RKO (cell line): ENCODE measurements at regions not wholly inside any gene's neighbourhood (a gene's known extent, or its start where the extent isn't known, plus 50 kb on each side); places are given as distances from the start of the nearest gene placed in this dataset.
A peak's percentile ranks its signal among the peaks of the same experiment; 100 is the strongest.

Source experiments
- DNase-seq: peaks from one replicate; pipeline ENCODE4 v3.0.0-alpha.2; 2016; ENCODE audit warnings: low spot score

DNA sequence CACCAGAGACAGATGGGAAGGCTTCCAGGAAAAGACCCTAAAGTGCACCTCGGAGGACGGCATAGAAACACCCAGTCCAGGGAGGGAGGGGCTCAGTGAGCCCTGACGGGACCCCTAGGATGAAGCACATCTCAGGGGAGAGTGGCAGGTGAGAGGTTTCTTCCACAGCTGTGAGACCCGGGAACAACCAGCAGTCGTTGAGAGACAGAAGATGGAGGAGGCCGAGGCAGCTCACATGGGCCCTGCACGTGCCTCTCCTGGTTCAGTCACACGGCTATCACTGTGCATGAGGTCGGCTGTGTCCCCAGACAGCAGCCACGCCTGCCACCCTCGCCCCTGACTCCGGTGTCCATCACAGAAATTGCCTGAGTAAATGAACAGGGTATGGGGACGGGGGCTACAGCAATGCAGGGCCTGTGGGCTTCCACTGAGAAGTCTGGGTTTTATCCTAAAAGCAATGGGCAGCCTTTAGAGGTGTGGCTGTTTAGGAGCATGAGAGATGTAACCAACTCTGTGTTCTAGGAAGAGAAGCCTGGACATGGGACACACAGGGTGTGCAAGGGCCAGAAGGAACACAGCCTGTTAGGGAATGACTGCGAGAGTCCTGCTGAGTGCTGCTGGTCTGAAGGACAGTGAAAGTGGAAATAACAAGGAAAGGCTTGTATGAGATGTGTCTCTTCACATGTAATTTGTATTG is 102.0 kb downstream of the TMEM18 start:
- DNase-seq, result no peak

GRCh38 chr2:573805-574392 is 103.3 kb downstream of the TMEM18 start:
- DNase-seq, result no peak

DNA sequence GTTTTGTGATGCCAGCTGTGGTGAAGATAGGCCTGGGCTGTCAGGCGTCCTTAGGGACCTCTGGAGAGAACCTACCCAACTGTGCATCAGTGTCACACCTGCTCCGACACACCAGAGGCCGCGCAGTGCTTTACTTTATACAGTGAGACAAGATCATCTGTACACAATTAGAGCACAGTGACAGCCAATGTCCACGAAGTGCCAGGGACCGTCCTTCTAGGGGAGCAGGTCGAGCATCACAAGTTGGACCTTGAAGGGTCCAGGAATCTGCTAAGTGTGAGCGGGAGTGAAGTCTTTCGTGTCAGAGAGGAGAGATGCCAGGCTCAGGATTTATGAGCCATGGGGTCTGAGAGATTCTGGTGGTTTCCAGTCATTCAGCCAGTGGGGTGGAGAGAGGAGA is 104.2 kb downstream of the TMEM18 start:
- DNase-seq, result no peak

- no peak for DNase-seq
These were observed 107.5 kb downstream of the TMEM18 start for GRCh38 chr2:569681-570080.

DNA sequence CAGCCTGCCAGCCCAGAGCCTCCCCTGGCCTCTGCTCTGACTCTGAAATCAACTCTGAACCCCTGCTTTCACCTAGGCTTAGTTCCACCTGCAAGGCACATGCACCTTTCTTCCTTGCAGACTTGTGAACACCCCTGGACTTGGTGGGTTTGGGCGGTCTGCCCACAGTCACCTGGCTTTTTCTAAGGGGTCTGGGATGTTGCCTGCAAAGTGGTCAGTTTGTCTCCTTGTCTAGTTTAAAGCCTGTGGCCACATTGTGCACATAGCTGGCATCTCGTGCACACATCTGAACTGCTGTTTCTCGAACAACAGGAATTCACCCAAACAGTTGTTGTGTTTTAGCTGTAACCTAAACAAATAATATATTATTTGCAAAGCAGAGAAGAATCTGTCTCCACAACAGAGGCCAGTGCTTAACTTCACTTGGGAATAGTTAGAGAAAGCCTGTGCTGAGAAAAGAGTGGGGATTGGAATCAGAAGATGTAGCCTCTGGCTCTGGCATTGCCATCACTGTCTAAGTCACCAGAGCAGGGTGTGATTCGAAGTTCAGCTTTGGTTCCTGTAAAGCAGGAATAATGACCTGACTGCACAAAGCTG is 108.5 kb downstream of the TMEM18 start:
- DNase-seq, result no peak

GRCh38 chr2:567865-568638 is 109.2 kb downstream of the TMEM18 start:
- DNase-seq, result peak; percentile 11

- no peak for DNase-seq
These were observed 109.7 kb downstream of the TMEM18 start for GRCh38 chr2:567496-567864.

GRCh38 chr2:566379-567313 is 110.6 kb downstream of the TMEM18 start:
- DNase-seq, result no peak

DNA sequence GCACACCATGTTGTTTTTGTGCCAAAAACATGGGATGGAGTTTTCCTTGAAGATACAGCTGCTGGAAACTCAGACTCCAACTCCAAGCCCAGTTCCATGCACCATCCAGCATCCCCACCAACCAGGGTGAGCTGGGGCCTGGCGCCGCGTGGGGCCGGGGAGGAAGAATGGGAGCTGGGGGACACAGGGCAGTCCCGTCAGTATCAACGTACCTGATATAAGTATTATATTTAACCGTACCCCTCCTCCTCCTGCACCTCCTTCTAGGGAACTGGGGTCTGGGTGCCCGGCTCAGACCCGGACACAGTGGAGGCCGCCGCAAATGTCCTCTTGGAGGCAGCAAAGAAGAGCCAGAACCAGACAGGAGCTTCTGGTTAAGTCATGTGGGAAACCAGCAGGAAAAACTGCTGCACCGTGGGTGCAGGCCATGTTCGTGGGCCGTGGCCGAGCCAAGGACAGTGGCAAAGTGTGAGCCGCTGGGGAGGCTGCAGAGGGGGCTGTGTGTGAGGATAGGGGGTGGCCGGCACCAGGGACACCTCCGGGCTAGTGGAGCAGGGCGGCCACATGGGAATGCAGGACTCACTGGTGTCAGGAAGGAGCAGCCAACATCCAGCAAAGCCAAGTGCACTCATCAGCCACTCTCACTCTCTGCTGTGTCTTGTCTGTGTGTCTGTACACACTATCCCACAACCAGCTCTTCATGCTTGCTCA is 112.6 kb downstream of the TMEM18 start:
- DNase-seq, result no peak

GRCh38 chr2:563512-563911 is 113.7 kb downstream of the TMEM18 start:
- no peak for DNase-seq

DNA sequence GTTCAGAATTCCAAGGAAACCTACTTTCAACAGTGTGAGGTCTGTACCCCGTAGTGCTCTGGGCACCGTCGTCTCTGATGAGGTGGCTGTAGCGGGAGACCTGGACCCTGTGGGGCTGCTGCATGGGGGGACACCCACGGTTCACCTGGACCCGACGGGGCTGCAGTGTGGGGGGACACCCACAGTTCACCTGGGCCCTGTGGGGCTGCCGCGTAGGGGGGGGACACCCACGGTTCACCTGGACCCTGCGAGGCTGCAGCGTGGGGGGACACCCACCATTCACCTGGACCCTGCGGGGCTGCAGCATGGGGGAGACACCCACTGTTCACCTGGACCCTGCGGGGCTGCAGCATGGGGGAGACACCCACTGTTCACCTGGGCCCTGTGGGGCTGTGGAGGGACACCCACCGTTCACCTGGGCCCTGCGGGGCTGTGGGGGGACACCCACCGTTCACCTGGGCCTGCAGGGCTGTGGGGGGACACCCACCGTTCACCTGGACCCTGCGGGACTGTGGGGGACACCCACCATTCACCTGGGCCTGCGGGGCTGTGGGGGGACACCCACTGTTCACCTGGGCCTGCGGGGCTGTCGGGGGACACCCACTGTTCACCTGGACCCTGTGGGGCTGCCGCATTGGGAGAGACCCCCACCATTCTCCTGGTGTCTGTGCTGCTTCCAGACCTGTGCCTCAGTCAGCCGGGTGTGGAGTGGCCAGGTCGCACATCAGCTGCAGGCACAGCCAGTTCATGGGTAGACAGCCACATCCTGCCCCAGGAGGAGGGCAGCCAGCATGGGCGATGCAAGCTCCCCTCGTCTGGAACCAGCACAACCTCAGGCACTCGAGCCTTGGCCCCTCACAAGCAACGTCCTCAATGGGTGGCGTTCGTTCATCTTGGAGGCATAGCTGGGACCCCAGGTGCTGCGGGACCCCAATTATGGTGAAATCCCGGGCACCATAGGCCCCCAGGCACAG is 114.5 kb downstream of the TMEM18 start:
- DNase-seq, result no peak

- no peak for DNase-seq
These were observed 118.3 kb downstream of the TMEM18 start for GRCh38 chr2:558879-559278.

DNA sequence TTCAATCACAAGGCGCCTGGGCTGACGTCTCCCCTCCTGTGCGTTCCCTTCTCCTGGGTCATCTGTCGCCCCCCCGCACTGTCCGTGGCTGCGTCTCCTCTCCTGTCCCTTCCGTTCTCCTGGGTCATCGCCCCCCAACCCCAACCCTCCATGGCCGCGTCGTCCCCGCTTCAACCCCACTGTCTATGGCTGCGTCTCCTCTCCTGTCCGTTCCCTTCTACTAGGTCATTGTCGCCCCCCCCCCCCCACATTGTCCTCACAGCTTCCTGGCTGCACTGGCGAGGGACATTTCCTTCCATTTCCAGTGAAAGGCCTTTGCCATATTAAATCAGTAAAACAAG is 118.9 kb downstream of the TMEM18 start:
- DNase-seq, result no peak

DNA sequence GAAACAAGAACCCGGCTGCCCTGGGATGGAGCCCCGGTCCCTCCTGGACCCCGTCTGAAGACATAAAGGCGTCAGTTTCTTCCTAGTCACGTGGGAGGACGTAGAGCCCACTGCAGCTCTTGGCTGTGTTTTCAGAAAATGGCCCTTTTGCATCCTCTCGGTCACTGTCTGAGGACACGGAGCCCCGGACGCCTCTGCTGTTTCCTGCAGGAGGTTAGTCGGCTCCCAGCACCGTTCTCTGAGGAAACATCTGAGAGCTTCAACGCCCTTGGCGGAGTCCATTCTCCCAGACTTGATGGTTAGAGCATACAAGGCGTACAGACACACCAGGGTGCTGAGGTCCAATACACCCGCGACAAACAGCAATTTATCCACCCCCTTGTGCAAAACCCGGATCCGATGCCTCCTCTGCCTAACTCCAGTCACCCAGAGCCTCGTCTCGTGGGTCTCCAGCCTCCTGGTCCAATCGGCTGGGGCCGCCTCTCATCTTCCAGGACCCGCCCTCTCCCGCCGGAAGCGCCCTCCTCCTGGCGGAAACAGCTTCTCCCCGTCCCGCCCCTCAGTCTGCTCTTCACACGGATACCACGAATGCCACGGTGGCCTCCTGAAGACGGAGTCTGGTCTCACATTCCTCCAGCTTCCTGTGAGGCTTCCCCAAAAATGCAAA is 119.4 kb downstream of the TMEM18 start:
- no peak for DNase-seq

DNA sequence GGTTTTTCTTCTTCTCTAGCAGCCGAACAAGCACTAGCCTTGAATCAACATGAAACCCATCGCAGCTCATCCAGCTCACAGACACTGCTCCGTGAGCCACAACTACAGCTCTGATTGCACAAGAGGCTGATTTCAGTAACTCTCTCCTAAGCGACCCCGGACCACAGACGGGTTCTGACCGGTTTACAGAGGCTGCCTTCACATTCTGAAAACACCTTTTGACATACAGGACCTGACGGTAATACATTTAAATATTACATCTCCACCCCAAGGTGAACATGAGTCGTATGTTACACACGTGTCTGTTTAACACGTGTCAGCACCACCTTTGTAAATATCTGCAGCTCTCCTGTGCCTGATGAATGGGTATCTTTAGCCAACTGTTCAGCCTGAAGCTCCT is 120.7 kb downstream of the TMEM18 start:
- no peak for DNase-seq

DNA sequence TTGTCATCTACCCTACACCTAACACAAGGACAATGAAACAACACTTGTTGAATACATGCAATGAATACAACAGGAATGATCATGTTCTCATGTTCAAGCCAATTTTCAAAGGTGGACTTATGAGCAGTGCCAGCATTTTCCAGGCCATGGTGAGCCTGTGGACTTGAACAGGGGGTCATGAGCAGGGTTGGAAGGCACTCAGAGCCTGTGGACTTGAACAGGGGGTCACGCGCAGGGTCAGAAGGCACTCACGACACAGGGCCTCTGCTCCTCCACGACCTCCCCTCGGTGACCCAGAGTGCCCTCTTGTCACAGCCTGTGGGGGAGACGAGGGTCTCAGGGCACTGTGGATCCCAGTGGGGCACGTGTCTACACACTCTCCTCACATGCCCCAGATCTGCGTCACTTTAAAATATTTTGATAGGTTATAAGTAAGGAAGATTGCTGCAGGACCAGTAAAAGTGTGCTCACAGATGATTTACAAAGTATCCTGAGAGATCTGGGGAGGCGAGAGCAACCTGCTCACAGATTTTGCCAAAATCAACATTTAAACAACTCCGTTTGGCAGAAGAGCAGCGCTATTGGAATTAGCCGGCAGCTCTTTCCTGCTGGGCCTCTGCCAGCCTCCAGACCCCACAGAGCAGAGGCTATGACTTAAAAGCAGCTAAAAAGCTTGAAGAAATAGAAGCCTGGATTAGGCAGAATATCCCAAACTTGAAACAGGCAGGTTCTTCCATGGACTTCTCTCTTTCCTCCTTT is 121.9 kb downstream of the TMEM18 start:
- no peak for DNase-seq

DNA sequence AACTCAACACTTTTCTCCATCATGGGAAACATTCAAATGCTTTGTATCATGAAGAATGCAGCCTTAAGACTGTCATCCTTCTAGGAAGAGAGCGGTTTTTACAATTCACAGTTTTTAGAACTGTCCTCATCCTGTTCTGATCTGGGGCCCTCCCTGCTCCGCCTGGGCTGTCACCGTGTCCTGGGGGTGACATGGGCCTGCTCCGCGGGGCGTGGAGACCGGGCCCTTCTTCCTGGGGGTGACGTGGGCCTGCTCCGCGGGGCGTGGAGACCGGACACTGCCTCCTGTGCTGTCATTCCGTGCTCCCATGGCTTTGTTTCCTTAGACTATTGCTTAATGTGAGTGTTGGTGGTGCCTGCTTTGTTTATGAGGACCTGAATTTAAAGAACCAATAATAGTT is 122.8 kb downstream of the TMEM18 start:
- no peak for DNase-seq

GRCh38 chr2:552906-553305 is 124.3 kb downstream of the TMEM18 start:
- DNase-seq, result no peak

DNA sequence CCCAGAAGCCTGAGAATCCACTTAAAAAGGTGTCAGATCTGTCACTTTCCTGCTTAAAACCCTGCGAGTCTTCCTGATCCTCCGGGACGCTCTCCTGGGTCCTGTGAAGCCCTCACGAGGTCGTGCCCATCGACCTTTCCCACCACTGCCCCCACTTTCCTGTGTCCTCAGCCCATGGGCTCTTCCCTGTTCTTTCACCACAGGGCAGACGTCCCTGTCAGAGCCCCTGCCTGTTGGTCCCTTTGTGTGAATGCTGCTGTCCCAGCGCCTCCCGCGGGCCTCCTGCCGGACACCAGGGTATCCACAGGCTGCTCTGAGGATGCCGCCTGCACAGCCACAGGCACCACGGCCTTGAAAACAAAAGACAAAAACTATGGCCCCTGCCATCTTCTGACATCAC is 125.6 kb downstream of the TMEM18 start:
- DNase-seq, result no peak
